Ascending aorta (tissue), 2 donors: ENCODE measurements at regions not wholly inside any gene's neighbourhood (a gene's known extent, or its start where the extent isn't known, plus 50 kb on each side); places are given as distances from the start of the nearest gene placed in this dataset.

Source experiments
- DNase-seq, 2 donors: peaks; one replicate each; pipeline ENCODE4 v3.0.0-alpha.2; 2019; ENCODE audit warnings: low spot score in 2 of 2
- H3K27ac ChIP-seq, 2 donors: fragments of 200-600 bp; sonication (generic); one replicate each; pipeline ENCODE4 v1.5.1; 2016 to 2017; ENCODE audit warnings: mild to moderate bottlenecking in 1 of 2
- H3K27me3 ChIP-seq: fragments of 200-600 bp; sonication (generic); one replicate; pipeline ENCODE4 v1.5.1; 2017
- H3K36me3 ChIP-seq, 2 donors: fragments of 200-600 bp; sonication (generic); one replicate each; pipeline ENCODE4 v1.5.1; 2016
- H3K4me1 ChIP-seq, 2 donors: fragments of 200-600 bp; sonication (generic); one replicate each; pipeline ENCODE4 v1.5.1; 2016 to 2017; ENCODE audit warnings: mild to moderate bottlenecking in 1 of 2
- H3K4me3 ChIP-seq, 2 donors: fragments of 200-600 bp; sonication (generic); one replicate each; pipeline ENCODE4 v1.5.1; 2016 to 2017; ENCODE audit warnings: mild to moderate bottlenecking in 1 of 2
- H3K9me3 ChIP-seq, 2 donors: fragments of 200-600 bp; sonication (generic); one replicate each; pipeline ENCODE4 v1.5.1; 2016
- CTCF ChIP-seq, 3 experiments: fragments of 200-600 bp in 2 of 3; fragments of 450-650 bp in 1 of 3; sonication (generic) in 2 of 3; IDR thresholded peaks; one replicate each; pipeline ENCODE4 v1.5.1; 2016 to 2019; ENCODE audit warnings: antibody characterized with exemption in 3 of 3, mild to moderate bottlenecking in 1 of 3, moderate library complexity in 1 of 3
- intact Hi-C: fragments of 100-400 bp; cut with DNase I; formaldehyde crosslinking; loops from one replicate; pipeline ENCODE4 v1.15.1; 2023

GRCh38 chr4:175447016-175447415, 365.0 kb downstream of the GPM6A start:
- H3K9me3 ChIP-seq: no peaks in the 10 kb centered on the region

GRCh38 chr4:175450446-175450845, 361.6 kb downstream of the GPM6A start:
- H3K9me3 ChIP-seq: peaks cover 0 to 5% of the 10 kb centered on the region in 2 donors
- intact Hi-C loops: no loop called here

More at GRCh38 chr4:175447016-175447415, 365.0 kb downstream of the GPM6A start:
- Histone ChIP-seq H3K36me3 (no peaks in the 10 kb centered on the region), H3K4me1 (no peaks in the 10 kb centered on the region), H3K27ac (no peak overlapping the region), H3K27me3 (no peaks in the 10 kb centered on the region), H3K4me3 (no peak overlapping the region)
- TF ChIP-seq CTCF (IDR thresholded peaks at IDR 0.05): no peak
- no peak for DNase-seq
- intact Hi-C loops: no loop called here

GRCh38 chr4:175451238-175451965, 360.7 kb downstream of the GPM6A start:
- intact Hi-C loops: no loop called here
- H3K9me3 ChIP-seq: peaks cover 0 to 6% of the 10 kb centered on the region in 2 donors

More at GRCh38 chr4:175450446-175450845, 361.6 kb downstream of the GPM6A start:
- no peak overlapping the region for H3K4me3 ChIP-seq
- no peak for DNase-seq
- no peaks in the 10 kb centered on the region for H3K27me3 ChIP-seq
- H3K4me1 ChIP-seq: no peaks in the 10 kb centered on the region
- TF ChIP-seq CTCF (IDR thresholded peaks at IDR 0.05): no peak
- no peak overlapping the region for H3K27ac ChIP-seq
- no peaks in the 10 kb centered on the region for H3K36me3 ChIP-seq

GRCh38 chr4:175453456-175453855, 358.6 kb downstream of the GPM6A start:
- no peak for DNase-seq
- Histone ChIP-seq H3K4me3 (no peak overlapping the region), H3K9me3 (peaks cover 0 to 6% of the 10 kb centered on the region in 2 donors), H3K36me3 (no peaks in the 10 kb centered on the region), H3K27ac (no peak overlapping the region), H3K4me1 (no peaks in the 10 kb centered on the region), H3K27me3 (no peaks in the 10 kb centered on the region)
- TF ChIP-seq CTCF (IDR thresholded peaks at IDR 0.05): no peak
- intact Hi-C loops: no loop called here

More at GRCh38 chr4:175451238-175451965, 360.7 kb downstream of the GPM6A start:
- Histone ChIP-seq H3K4me1 (no peaks in the 10 kb centered on the region), H3K36me3 (no peaks in the 10 kb centered on the region), H3K27me3 (no peaks in the 10 kb centered on the region), H3K27ac (no peak overlapping the region), H3K4me3 (no peak overlapping the region)
- DNase-seq: no peak
- TF ChIP-seq CTCF (IDR thresholded peaks at IDR 0.05): no peak

- intact Hi-C loops: no loop called here
- DNase-seq: no peak
- H3K27ac ChIP-seq: no peak overlapping the region
- no peaks in the 10 kb centered on the region for H3K4me1 ChIP-seq
- no peaks in the 10 kb centered on the region for H3K36me3 ChIP-seq
- no peaks in the 10 kb centered on the region for H3K27me3 ChIP-seq
- peaks cover 0 to 6% of the 10 kb centered on the region in 2 donors for H3K9me3 ChIP-seq
- no peak for TF ChIP-seq CTCF (IDR thresholded peaks at IDR 0.05)
- no peak overlapping the region for H3K4me3 ChIP-seq
Measured at GRCh38 chr4:175456131-175456530, 355.9 kb downstream of the GPM6A start.
